ENCODE measurements at regions not wholly inside any gene's neighbourhood (a gene's known extent, or its start where the extent isn't known, plus 50 kb on each side); places are given as distances from the start of the nearest gene placed in this dataset.

GRCh38 chr13:56869671-56870070, 271.0 kb upstream of the PRR20A start:
- Histone ChIP-seq H3K4me3 (ENCODE audit: low read depth, low read length) (no peak overlapping the region), H3K9me3 (ENCODE audit: control insufficient read depth, insufficient read depth, low read length) (no peaks in the 10 kb centered on the region), H3K36me3 (ENCODE audit: control insufficient read depth, insufficient read depth, low read length) (no peaks in the 10 kb centered on the region), H3K27ac (ENCODE audit: low read depth, low read length) (no peak overlapping the region), H3K27me3 (ENCODE audit: control insufficient read depth, insufficient read depth, low read length) (no peaks in the 10 kb centered on the region), H3K4me1 (ENCODE audit: control insufficient read depth, insufficient read depth, low read length) (no peaks in the 10 kb centered on the region)
- WGBS (ENCODE audit: insufficient coverage): 93% methylated on average over 2 of the region's 4 CpGs
- no peak for DNase-seq (ENCODE audit: low read depth in 4 of 6, low spot score in 6 of 6)

DNA sequence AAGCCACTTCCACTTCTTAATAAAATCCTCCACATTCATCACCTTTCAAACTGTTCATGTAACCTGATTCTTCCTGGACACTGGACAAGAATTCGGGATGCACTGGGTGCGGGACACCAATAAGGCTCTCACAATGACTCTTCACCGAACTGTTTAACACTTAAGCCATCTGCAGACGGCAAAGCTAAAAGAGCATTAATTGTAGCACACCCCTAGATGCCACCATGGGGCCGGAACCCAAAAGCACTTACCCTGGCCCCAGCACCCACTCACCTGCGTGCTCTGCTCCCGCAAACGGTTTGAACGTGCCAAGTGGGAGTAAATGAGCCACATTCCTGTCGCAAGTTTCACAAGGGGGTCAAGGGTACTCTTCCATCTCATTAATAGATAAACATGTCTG, 254.3 kb upstream of the PRR20A start:
- Histone ChIP-seq H3K36me3 (ENCODE audit: control insufficient read depth, insufficient read depth, low read length) (no peaks in the 10 kb centered on the region), H3K4me3 (ENCODE audit: low read depth, low read length) (no peak overlapping the region), H3K4me1 (ENCODE audit: control insufficient read depth, insufficient read depth, low read length) (no peaks in the 10 kb centered on the region), H3K27ac (ENCODE audit: low read depth, low read length) (no peak overlapping the region), H3K9me3 (ENCODE audit: control insufficient read depth, insufficient read depth, low read length) (no peaks in the 10 kb centered on the region), H3K27me3 (ENCODE audit: control insufficient read depth, insufficient read depth, low read length) (no peaks in the 10 kb centered on the region)
- no peak for DNase-seq (ENCODE audit: low read depth in 4 of 6, low spot score in 6 of 6)
- WGBS (ENCODE audit: insufficient coverage): 90% methylated on average over 5 of the region's 10 CpGs

- H3K27me3 ChIP-seq (ENCODE audit: control insufficient read depth, insufficient read depth, low read length): no peaks in the 10 kb centered on the region
- WGBS (ENCODE audit: insufficient coverage): no CpG with 5 or more reads among the region's 2 CpGs
- no peak for DNase-seq (ENCODE audit: low read depth in 4 of 6, low spot score in 6 of 6)
- no peak overlapping the region for H3K4me3 ChIP-seq (ENCODE audit: low read depth, low read length)
- no peaks in the 10 kb centered on the region for H3K4me1 ChIP-seq (ENCODE audit: control insufficient read depth, insufficient read depth, low read length)
- no peaks in the 10 kb centered on the region for H3K9me3 ChIP-seq (ENCODE audit: control insufficient read depth, insufficient read depth, low read length)
- H3K27ac ChIP-seq (ENCODE audit: low read depth, low read length): no peak overlapping the region
- no peaks in the 10 kb centered on the region for H3K36me3 ChIP-seq (ENCODE audit: control insufficient read depth, insufficient read depth, low read length)
Measured at GRCh38 chr13:56888455-56888854, 252.3 kb upstream of the PRR20A start.

DNA sequence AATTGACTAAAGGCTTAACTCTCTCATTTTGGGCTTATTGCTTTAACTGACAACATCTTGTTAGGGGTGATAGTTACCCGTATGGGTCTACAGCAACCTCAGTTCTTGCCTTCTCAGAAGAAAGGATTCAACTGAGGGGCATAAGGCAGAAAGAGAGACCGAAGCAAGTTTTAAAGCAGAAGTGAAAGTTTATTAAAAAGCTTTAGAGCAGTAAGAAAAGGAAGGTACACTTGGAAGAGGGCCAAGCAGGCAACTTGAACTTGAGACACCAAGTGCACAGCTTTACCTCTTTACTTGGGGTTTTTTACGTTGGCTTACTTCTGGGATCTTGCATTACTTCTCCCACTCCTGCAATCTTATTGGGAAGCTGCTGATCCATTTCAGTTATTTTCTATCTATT, 246.9 kb upstream of the PRR20A start:
- Histone ChIP-seq H3K4me3 (ENCODE audit: low read depth, low read length) (no peak overlapping the region), H3K27me3 (ENCODE audit: control insufficient read depth, insufficient read depth, low read length) (no peaks in the 10 kb centered on the region), H3K4me1 (ENCODE audit: control insufficient read depth, insufficient read depth, low read length) (no peaks in the 10 kb centered on the region), H3K36me3 (ENCODE audit: control insufficient read depth, insufficient read depth, low read length) (no peaks in the 10 kb centered on the region), H3K27ac (ENCODE audit: low read depth, low read length) (no peak overlapping the region), H3K9me3 (ENCODE audit: control insufficient read depth, insufficient read depth, low read length) (no peaks in the 10 kb centered on the region)
- no peak for DNase-seq (ENCODE audit: low read depth in 4 of 6, low spot score in 6 of 6)
- WGBS (ENCODE audit: insufficient coverage): 86% methylated on average over 2 of the region's 3 CpGs

DNA sequence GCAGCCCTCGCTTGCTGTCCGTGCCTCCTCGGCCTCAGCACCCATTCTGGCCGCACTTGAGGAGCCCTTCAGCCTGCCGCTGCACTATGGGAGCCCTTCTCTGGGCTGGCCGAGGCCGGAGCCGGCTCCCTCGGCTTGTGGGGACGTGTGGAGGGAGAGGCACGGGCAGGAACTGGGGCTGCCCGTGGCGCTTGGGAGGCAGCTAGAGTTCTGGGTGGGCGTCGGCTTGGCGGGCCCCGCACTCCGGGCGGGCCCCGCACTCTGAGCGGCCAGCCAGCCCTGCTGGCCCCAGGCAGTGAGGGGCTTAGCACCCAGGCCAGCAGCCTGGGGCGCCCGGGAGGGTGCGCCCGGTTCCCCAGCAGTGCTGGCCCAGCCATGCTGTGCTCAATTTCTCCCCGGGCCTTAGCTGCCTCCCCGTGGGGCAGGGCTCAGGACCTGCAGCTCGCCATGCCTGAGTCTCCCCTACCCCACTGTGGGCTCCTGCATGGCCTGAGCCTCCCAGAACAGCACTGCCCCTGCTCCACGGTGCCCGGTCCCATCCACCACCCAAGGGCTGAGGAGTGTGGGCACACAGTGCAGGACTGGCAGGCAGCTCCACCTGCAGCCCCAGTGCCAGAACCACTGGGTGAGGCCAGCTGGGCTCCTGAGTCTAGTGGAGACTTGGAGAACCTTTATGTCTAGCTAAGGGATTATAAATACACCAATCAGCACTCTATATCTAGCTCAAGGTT, 240.0 kb upstream of the PRR20A start:
- Histone ChIP-seq H3K4me3 (ENCODE audit: low read depth, low read length) (no peak overlapping the region), H3K36me3 (ENCODE audit: control insufficient read depth, insufficient read depth, low read length) (no peaks in the 10 kb centered on the region), H3K9me3 (ENCODE audit: control insufficient read depth, insufficient read depth, low read length) (no peaks in the 10 kb centered on the region), H3K4me1 (ENCODE audit: control insufficient read depth, insufficient read depth, low read length) (no peaks in the 10 kb centered on the region), H3K27ac (ENCODE audit: low read depth, low read length) (no peak overlapping the region), H3K27me3 (ENCODE audit: control insufficient read depth, insufficient read depth, low read length) (no peaks in the 10 kb centered on the region)
- WGBS (ENCODE audit: insufficient coverage): 94% methylated on average over 30 of the region's 30 CpGs
- DNase-seq (ENCODE audit: low read depth in 4 of 6, low spot score in 6 of 6): no peak

- 100% methylated on average over 1 of the region's 9 CpGs for WGBS (ENCODE audit: insufficient coverage)
- Histone ChIP-seq H3K4me3 (ENCODE audit: low read depth, low read length) (no peak overlapping the region), H3K27me3 (ENCODE audit: control insufficient read depth, insufficient read depth, low read length) (no peaks in the 10 kb centered on the region), H3K36me3 (ENCODE audit: control insufficient read depth, insufficient read depth, low read length) (no peaks in the 10 kb centered on the region), H3K4me1 (ENCODE audit: control insufficient read depth, insufficient read depth, low read length) (no peaks in the 10 kb centered on the region), H3K27ac (ENCODE audit: low read depth, low read length) (no peak overlapping the region), H3K9me3 (ENCODE audit: control insufficient read depth, insufficient read depth, low read length) (no peaks in the 10 kb centered on the region)
- no peak for DNase-seq (ENCODE audit: low read depth in 4 of 6, low spot score in 6 of 6)
Measured at GRCh38 chr13:56902276-56902675, 238.4 kb upstream of the PRR20A start.

- H3K27ac ChIP-seq (ENCODE audit: low read depth, low read length): no peak overlapping the region
- no CpG with 5 or more reads among the region's 3 CpGs for WGBS (ENCODE audit: insufficient coverage)
- H3K4me3 ChIP-seq (ENCODE audit: low read depth, low read length): no peak overlapping the region
- H3K27me3 ChIP-seq (ENCODE audit: control insufficient read depth, insufficient read depth, low read length): no peaks in the 10 kb centered on the region
- no peaks in the 10 kb centered on the region for H3K4me1 ChIP-seq (ENCODE audit: control insufficient read depth, insufficient read depth, low read length)
- no peaks in the 10 kb centered on the region for H3K9me3 ChIP-seq (ENCODE audit: control insufficient read depth, insufficient read depth, low read length)
- H3K36me3 ChIP-seq (ENCODE audit: control insufficient read depth, insufficient read depth, low read length): no peaks in the 10 kb centered on the region
- DNase-seq (ENCODE audit: low read depth in 4 of 6, low spot score in 6 of 6): no peak
Measured at GRCh38 chr13:56903710-56904282, 236.9 kb upstream of the PRR20A start.

DNA sequence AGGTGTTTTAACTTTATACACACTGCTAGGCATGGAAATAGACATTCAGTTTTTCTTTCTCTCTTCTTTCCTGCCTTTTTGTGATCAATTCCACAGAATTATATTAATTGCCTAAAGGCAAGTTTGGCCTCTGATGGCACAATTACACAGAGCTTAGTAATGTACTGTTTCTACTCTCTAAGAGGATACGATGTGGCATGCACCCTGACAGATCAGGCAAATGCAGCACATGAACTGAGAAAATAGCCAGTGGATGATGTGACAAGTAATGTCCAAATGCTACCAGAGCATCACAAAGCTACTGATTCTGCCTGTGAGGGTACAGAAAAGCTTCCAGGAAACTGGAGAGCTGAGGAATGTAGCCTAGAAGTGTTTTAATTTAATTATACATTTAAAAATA, 233.8 kb upstream of the PRR20A start:
- no CpG with 5 or more reads among the region's 1 CpG for WGBS (ENCODE audit: insufficient coverage)
- H3K27me3 ChIP-seq (ENCODE audit: control insufficient read depth, insufficient read depth, low read length): no peaks in the 10 kb centered on the region
- H3K36me3 ChIP-seq (ENCODE audit: control insufficient read depth, insufficient read depth, low read length): no peaks in the 10 kb centered on the region
- peak in 1 of 6 donors; percentile 20 for DNase-seq (ENCODE audit: low read depth in 4 of 6, low spot score in 6 of 6)
- no peak overlapping the region for H3K27ac ChIP-seq (ENCODE audit: low read depth, low read length)
- no peaks in the 10 kb centered on the region for H3K9me3 ChIP-seq (ENCODE audit: control insufficient read depth, insufficient read depth, low read length)
- no peak overlapping the region for H3K4me3 ChIP-seq (ENCODE audit: low read depth, low read length)
- H3K4me1 ChIP-seq (ENCODE audit: control insufficient read depth, insufficient read depth, low read length): no peaks in the 10 kb centered on the region

- no peaks in the 10 kb centered on the region for H3K36me3 ChIP-seq (ENCODE audit: control insufficient read depth, insufficient read depth, low read length)
- no peak for DNase-seq (ENCODE audit: low read depth in 4 of 6, low spot score in 6 of 6)
- WGBS (ENCODE audit: insufficient coverage): no CpG with 5 or more reads among the region's 2 CpGs
- no peaks in the 10 kb centered on the region for H3K27me3 ChIP-seq (ENCODE audit: control insufficient read depth, insufficient read depth, low read length)
- H3K4me1 ChIP-seq (ENCODE audit: control insufficient read depth, insufficient read depth, low read length): no peaks in the 10 kb centered on the region
- H3K9me3 ChIP-seq (ENCODE audit: control insufficient read depth, insufficient read depth, low read length): no peaks in the 10 kb centered on the region
- no peak overlapping the region for H3K27ac ChIP-seq (ENCODE audit: low read depth, low read length)
- H3K4me3 ChIP-seq (ENCODE audit: low read depth, low read length): no peak overlapping the region
Measured at GRCh38 chr13:56907766-56908165, 233.0 kb upstream of the PRR20A start.

DNA sequence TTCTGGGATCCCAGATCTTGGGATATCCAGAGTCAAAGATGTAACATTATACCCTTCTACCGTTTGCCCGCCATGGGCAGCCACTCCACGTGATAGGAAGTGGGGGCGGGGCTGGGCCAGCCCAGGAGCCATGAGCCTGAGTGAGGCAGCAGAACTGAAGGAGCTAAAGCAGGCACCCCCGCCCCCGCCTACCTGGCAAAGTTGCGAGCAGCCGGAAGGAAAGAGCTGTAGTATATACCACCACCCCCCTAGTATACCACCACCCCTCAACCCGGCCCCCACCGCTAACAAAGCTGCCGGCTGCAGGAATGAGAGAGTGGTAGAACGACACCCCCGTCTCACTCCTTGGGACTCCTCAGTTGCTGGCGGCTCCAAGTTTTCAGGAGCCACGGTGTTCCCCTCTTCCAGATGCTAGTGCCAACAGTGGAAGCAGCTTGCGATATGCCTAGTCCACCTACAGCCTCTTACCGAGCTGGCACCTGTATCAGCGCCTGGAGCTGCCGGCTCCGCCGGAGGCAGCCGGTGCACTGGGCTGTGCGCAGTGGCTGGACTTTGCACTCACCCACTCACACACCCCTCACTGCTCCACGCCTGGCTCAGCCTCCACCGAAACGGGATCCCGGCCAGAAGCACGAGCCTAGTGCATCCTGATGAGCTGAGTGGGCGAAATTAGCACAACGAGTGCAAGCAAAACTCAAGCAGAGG, 230.7 kb upstream of the PRR20A start:
- no peaks in the 10 kb centered on the region for H3K36me3 ChIP-seq (ENCODE audit: control insufficient read depth, insufficient read depth, low read length)
- no peaks in the 10 kb centered on the region for H3K27me3 ChIP-seq (ENCODE audit: control insufficient read depth, insufficient read depth, low read length)
- H3K27ac ChIP-seq (ENCODE audit: low read depth, low read length): no peak overlapping the region
- H3K9me3 ChIP-seq (ENCODE audit: control insufficient read depth, insufficient read depth, low read length): no peaks in the 10 kb centered on the region
- 97% methylated on average over 23 of the region's 30 CpGs for WGBS (ENCODE audit: insufficient coverage)
- no peak for DNase-seq (ENCODE audit: low read depth in 4 of 6, low spot score in 6 of 6)
- no peak overlapping the region for H3K4me3 ChIP-seq (ENCODE audit: low read depth, low read length)
- no peaks in the 10 kb centered on the region for H3K4me1 ChIP-seq (ENCODE audit: control insufficient read depth, insufficient read depth, low read length)
